WTC11 (cell line): ENCODE measurements at regions not wholly inside any gene's neighbourhood (a gene's known extent, or its start where the extent isn't known, plus 50 kb on each side); places are given as distances from the start of the nearest gene placed in this dataset.

Source experiments
- ATAC-seq: fragments of 200-7000 bp; cut with Tn5 transposase; 2 replicates; pipeline ENCODE4 v1.10.0; 2021; ENCODE audit warnings: mild to moderate bottlenecking, moderate library complexity
- CTCF ChIA-PET: fragments of 300-600 bp; sonication (Branson Sonifier 250); formaldehyde crosslinking; loops from one replicate; lab custom pipeline; 2021; ENCODE audit warnings: antibody characterized with exemption; lab: Charles Lee
- POLR2A ChIA-PET: fragments of 350-600 bp; sonication (Branson Sonifier 250); formaldehyde crosslinking; loops from one replicate; lab custom pipeline; 2021; ENCODE audit warnings: antibody characterized with exemption; lab: Charles Lee
- DNase-seq: peaks from one replicate; pipeline ENCODE4 v3.0.0; 2021; ENCODE audit warnings: low spot score
- H3K27ac Mint-ChIP-seq: 2 replicates; pipeline ENCODE4 v1.8.0; 2021; ENCODE audit warnings: mixed read lengths
- H3K27me3 Mint-ChIP-seq: 2 replicates; pipeline ENCODE4 v1.8.0; 2021; ENCODE audit warnings: low read depth, mild to moderate bottlenecking, moderate library complexity, mixed read lengths
- H3K36me3 Mint-ChIP-seq: 2 replicates; pipeline ENCODE4 v1.8.0; 2021; ENCODE audit warnings: mixed read lengths
- H3K4me1 Mint-ChIP-seq: 2 replicates; pipeline ENCODE4 v1.8.0; 2022; ENCODE audit warnings: mixed read lengths
- H3K4me3 Mint-ChIP-seq: 2 replicates; pipeline ENCODE4 v1.8.0; 2021; ENCODE audit warnings: mild to moderate bottlenecking, moderate library complexity, mixed read lengths
- H3K9me3 Mint-ChIP-seq: 2 replicates; pipeline ENCODE4 v1.8.0; 2021; ENCODE audit warnings: mixed read lengths
- CBFB ChIP-seq: sonication (generic); formaldehyde crosslinking; IDR thresholded peaks from 2 replicates; pipeline ENCODE4 v1.8.1; 2022; ENCODE audit warnings: mild to moderate bottlenecking, low read depth, missing genetic modification reagents
- EMX1 ChIP-seq: fragments of 250-450 bp; sonication (Bioruptor Pico); IDR thresholded peaks from 2 replicates; pipeline ENCODE4 v1.8.0; 2021; ENCODE audit warnings: mild to moderate bottlenecking
- FOXJ3 ChIP-seq: sonication (generic); formaldehyde crosslinking; IDR thresholded peaks from 2 replicates; pipeline ENCODE4 v1.9.0; 2021; ENCODE audit warnings: missing genetic modification reagents, mild to moderate bottlenecking, borderline replicate concordance
- IRF2 ChIP-seq: sonication (generic); formaldehyde crosslinking; IDR thresholded peaks from 2 replicates; pipeline ENCODE4 v1.8.0; 2022; ENCODE audit warnings: low read depth, missing genetic modification reagents, borderline replicate concordance
- NFYB ChIP-seq: sonication (generic); formaldehyde crosslinking; conservative IDR thresholded peaks from 2 replicates; pipeline ENCODE4 v1.8.0; 2022; ENCODE audit warnings: low read depth, missing genetic modification reagents
- RELA ChIP-seq: sonication (generic); formaldehyde crosslinking; IDR thresholded peaks from 2 replicates; pipeline ENCODE4 v1.8.1; 2022; ENCODE audit warnings: missing genetic modification reagents, mild to moderate bottlenecking, borderline replicate concordance
- RORB ChIP-seq: fragments of 250-450 bp; sonication (Bioruptor Pico); IDR thresholded peaks from 2 replicates; pipeline ENCODE4 v1.9.0; 2021; ENCODE audit warnings: mild to moderate bottlenecking
- TCF7 ChIP-seq: sonication (generic); formaldehyde crosslinking; IDR thresholded peaks from 2 replicates; pipeline ENCODE4 v1.8.0; 2022; ENCODE audit warnings: mild to moderate bottlenecking, low read depth, missing genetic modification reagents, moderate library complexity
- TP53 ChIP-seq: sonication (generic); formaldehyde crosslinking; IDR thresholded peaks from 2 replicates; pipeline ENCODE4 v1.8.1; 2023; ENCODE audit warnings: mild to moderate bottlenecking, missing genetic modification reagents
- ZNF121 ChIP-seq: sonication (generic); formaldehyde crosslinking; IDR thresholded peaks from 2 replicates; pipeline ENCODE4 v1.8.0; 2023; ENCODE audit warnings: missing genetic modification reagents
- ZNF263 ChIP-seq: sonication (generic); formaldehyde crosslinking; IDR thresholded peaks from 2 replicates; pipeline ENCODE4 v1.8.1; 2022; ENCODE audit warnings: low read depth, mild to moderate bottlenecking, moderate library complexity, missing genetic modification reagents
- TF ChIP-seq, protein P1 (sequence below): fragments of 250-450 bp; sonication (Bioruptor Pico); IDR thresholded peaks from 2 replicates; pipeline ENCODE4 v2.1.2; 2022; ENCODE audit warnings: mild to moderate bottlenecking, moderate library complexity
- TF ChIP-seq, protein P2 (sequence below): sonication (generic); formaldehyde crosslinking; IDR thresholded peaks from 2 replicates; pipeline ENCODE4 v1.8.1; 2022; ENCODE audit warnings: missing genetic modification reagents, borderline replicate concordance
- TF ChIP-seq, protein P3 (sequence below): sonication (generic); formaldehyde crosslinking; IDR thresholded peaks from 2 replicates; pipeline ENCODE4 v1.8.0; 2022; ENCODE audit warnings: mild to moderate bottlenecking, missing genetic modification reagents
- TF ChIP-seq, protein P4 (sequence below): sonication (generic); formaldehyde crosslinking; IDR thresholded peaks from 2 replicates; pipeline ENCODE4 v1.8.1; 2023; ENCODE audit warnings: mild to moderate bottlenecking, missing genetic modification reagents, borderline replicate concordance
- TF ChIP-seq, protein P5 (sequence below): sonication (generic); formaldehyde crosslinking; IDR thresholded peaks from 2 replicates; pipeline ENCODE4 v1.8.1; 2023; ENCODE audit warnings: mild to moderate bottlenecking, missing genetic modification reagents
- TF ChIP-seq, protein P6 (sequence below): sonication (generic); formaldehyde crosslinking; IDR thresholded peaks from 2 replicates; pipeline ENCODE4 v1.8.0; 2022; ENCODE audit warnings: missing genetic modification reagents
- TF ChIP-seq, protein P7 (sequence below): sonication (generic); formaldehyde crosslinking; IDR thresholded peaks from 2 replicates; pipeline ENCODE4 v1.8.1; 2023; ENCODE audit warnings: mild to moderate bottlenecking, missing genetic modification reagents
- TF ChIP-seq, protein P8 (sequence below): sonication (generic); formaldehyde crosslinking; IDR thresholded peaks from 2 replicates; pipeline ENCODE4 v1.8.1; 2023; ENCODE audit warnings: mild to moderate bottlenecking, missing genetic modification reagents, moderate library complexity

DNA sequence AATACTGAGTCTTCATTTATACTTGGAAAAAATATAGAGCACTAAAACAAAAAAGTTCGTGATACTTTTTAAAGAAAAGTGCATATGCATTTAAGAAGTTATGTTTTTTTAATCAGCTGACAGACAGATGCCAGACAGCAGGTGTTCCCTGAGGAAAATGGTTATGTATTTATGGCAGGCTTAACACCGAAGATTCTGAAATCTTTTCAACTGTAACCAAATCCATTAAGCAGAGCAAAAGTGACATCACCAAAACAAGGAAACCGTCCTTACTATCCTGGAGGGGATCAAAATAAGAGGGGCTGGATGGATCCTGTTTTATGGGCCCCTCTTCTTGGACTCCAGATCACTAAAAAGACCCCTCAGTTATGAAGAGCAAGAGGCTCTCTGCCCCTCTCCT, 404.9 kb upstream of the ADAMTS16 start:
- CTCF ChIA-PET = no interaction called here
- no peak for ATAC-seq
- POLR2A ChIA-PET = no interaction called here
- Mint-ChIP-seq H3K9me3 (no peaks in the 10 kb centered on the region), H3K4me3 (no peak overlapping the region), H3K27ac (no peak overlapping the region), H3K36me3 (no peaks in the 10 kb centered on the region), H3K4me1 (no peaks in the 10 kb centered on the region), H3K27me3 (peaks cover 4% of the 10 kb centered on the region; the same call in 1 of the 2 replicates)
- TF ChIP-seq ZNF121 (CRISPR knock-in tag) (no peak), TCF7 (CRISPR knock-in tag) (no peak), CBFB (CRISPR knock-in tag) (no peak), FOXJ3 (CRISPR knock-in tag) (no peak), TP53 (CRISPR knock-in tag) (no peak), ZNF263 (CRISPR knock-in tag) (no peak), IRF2 (CRISPR knock-in tag) (no peak), RELA (no peak), NFYB (CRISPR knock-in tag) (no peak)
- TF ChIP-seq, protein P1, sequence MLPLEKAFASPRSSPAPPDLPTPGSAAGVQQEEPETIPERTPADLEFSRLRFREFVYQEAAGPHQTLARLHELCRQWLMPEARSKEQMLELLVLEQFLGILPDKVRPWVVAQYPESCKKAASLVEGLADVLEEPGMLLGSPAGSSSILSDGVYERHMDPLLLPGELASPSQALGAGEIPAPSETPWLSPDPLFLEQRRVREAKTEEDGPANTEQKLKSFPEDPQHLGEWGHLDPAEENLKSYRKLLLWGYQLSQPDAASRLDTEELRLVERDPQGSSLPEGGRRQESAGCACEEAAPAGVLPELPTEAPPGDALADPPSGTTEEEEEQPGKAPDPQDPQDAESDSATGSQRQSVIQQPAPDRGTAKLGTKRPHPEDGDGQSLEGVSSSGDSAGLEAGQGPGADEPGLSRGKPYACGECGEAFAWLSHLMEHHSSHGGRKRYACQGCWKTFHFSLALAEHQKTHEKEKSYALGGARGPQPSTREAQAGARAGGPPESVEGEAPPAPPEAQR (CRISPR knock-in tag) = no peak
- TF ChIP-seq, protein P2, sequence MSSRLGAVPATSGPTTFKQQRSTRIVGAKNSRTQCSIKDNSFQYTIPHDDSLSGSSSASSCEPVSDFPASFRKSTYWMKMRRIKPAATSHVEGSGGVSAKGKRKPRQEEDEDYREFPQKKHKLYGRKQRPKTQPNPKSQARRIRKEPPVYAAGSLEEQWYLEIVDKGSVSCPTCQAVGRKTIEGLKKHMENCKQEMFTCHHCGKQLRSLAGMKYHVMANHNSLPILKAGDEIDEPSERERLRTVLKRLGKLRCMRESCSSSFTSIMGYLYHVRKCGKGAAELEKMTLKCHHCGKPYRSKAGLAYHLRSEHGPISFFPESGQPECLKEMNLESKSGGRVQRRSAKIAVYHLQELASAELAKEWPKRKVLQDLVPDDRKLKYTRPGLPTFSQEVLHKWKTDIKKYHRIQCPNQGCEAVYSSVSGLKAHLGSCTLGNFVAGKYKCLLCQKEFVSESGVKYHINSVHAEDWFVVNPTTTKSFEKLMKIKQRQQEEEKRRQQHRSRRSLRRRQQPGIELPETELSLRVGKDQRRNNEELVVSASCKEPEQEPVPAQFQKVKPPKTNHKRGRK (CRISPR knock-in tag) = no peak
- TF ChIP-seq, protein P3, sequence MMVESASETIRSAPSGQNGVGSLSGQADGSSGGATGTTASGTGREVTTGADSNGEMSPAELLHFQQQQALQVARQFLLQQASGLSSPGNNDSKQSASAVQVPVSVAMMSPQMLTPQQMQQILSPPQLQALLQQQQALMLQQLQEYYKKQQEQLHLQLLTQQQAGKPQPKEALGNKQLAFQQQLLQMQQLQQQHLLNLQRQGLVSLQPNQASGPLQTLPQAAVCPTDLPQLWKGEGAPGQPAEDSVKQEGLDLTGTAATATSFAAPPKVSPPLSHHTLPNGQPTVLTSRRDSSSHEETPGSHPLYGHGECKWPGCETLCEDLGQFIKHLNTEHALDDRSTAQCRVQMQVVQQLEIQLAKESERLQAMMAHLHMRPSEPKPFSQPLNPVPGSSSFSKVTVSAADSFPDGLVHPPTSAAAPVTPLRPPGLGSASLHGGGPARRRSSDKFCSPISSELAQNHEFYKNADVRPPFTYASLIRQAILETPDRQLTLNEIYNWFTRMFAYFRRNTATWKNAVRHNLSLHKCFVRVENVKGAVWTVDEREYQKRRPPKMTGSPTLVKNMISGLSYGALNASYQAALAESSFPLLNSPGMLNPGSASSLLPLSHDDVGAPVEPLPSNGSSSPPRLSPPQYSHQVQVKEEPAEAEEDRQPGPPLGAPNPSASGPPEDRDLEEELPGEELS (CRISPR knock-in tag) = no peak
- TF ChIP-seq, protein P4, sequence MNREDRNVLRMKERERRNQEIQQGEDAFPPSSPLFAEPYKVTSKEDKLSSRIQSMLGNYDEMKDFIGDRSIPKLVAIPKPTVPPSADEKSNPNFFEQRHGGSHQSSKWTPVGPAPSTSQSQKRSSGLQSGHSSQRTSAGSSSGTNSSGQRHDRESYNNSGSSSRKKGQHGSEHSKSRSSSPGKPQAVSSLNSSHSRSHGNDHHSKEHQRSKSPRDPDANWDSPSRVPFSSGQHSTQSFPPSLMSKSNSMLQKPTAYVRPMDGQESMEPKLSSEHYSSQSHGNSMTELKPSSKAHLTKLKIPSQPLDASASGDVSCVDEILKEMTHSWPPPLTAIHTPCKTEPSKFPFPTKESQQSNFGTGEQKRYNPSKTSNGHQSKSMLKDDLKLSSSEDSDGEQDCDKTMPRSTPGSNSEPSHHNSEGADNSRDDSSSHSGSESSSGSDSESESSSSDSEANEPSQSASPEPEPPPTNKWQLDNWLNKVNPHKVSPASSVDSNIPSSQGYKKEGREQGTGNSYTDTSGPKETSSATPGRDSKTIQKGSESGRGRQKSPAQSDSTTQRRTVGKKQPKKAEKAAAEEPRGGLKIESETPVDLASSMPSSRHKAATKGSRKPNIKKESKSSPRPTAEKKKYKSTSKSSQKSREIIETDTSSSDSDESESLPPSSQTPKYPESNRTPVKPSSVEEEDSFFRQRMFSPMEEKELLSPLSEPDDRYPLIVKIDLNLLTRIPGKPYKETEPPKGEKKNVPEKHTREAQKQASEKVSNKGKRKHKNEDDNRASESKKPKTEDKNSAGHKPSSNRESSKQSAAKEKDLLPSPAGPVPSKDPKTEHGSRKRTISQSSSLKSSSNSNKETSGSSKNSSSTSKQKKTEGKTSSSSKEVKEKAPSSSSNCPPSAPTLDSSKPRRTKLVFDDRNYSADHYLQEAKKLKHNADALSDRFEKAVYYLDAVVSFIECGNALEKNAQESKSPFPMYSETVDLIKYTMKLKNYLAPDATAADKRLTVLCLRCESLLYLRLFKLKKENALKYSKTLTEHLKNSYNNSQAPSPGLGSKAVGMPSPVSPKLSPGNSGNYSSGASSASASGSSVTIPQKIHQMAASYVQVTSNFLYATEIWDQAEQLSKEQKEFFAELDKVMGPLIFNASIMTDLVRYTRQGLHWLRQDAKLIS = no peak
- TF ChIP-seq, protein P5, sequence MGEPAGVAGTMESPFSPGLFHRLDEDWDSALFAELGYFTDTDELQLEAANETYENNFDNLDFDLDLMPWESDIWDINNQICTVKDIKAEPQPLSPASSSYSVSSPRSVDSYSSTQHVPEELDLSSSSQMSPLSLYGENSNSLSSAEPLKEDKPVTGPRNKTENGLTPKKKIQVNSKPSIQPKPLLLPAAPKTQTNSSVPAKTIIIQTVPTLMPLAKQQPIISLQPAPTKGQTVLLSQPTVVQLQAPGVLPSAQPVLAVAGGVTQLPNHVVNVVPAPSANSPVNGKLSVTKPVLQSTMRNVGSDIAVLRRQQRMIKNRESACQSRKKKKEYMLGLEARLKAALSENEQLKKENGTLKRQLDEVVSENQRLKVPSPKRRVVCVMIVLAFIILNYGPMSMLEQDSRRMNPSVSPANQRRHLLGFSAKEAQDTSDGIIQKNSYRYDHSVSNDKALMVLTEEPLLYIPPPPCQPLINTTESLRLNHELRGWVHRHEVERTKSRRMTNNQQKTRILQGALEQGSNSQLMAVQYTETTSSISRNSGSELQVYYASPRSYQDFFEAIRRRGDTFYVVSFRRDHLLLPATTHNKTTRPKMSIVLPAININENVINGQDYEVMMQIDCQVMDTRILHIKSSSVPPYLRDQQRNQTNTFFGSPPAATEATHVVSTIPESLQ = no peak
- DNase-seq = no peak

DNA sequence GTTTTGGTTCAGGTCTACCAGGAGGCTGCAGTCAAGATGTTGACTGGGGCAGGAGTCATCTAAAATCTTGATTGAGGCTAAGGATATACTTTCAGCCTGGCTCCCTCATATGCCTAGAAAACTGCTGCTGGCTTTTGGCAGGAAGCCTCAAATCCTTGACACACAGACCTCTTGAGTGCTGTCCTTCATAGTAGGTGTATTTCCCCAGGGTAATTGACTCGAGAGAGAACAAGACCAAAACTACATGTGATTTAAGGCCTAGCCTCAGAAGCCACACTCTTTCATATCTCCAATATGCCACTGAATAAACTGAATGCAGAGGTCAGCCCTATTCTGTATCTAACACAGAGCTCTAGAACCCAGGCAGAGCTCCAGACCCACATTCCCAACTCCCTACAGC, 402.3 kb upstream of the ADAMTS16 start:
- H3K4me3 Mint-ChIP-seq = no peak overlapping the region
- H3K9me3 Mint-ChIP-seq = no peaks in the 10 kb centered on the region
- no peaks in the 10 kb centered on the region for H3K4me1 Mint-ChIP-seq
- ChIA-PET POLR2A (no interaction called here), CTCF (no interaction called here)
- no peak for ATAC-seq
- DNase-seq = no peak
- H3K27ac Mint-ChIP-seq = no peak overlapping the region
- H3K27me3 Mint-ChIP-seq = peaks cover 4% of the 10 kb centered on the region; the same call in 1 of the 2 replicates
- H3K36me3 Mint-ChIP-seq = no peaks in the 10 kb centered on the region
- TF ChIP-seq, protein P6, sequence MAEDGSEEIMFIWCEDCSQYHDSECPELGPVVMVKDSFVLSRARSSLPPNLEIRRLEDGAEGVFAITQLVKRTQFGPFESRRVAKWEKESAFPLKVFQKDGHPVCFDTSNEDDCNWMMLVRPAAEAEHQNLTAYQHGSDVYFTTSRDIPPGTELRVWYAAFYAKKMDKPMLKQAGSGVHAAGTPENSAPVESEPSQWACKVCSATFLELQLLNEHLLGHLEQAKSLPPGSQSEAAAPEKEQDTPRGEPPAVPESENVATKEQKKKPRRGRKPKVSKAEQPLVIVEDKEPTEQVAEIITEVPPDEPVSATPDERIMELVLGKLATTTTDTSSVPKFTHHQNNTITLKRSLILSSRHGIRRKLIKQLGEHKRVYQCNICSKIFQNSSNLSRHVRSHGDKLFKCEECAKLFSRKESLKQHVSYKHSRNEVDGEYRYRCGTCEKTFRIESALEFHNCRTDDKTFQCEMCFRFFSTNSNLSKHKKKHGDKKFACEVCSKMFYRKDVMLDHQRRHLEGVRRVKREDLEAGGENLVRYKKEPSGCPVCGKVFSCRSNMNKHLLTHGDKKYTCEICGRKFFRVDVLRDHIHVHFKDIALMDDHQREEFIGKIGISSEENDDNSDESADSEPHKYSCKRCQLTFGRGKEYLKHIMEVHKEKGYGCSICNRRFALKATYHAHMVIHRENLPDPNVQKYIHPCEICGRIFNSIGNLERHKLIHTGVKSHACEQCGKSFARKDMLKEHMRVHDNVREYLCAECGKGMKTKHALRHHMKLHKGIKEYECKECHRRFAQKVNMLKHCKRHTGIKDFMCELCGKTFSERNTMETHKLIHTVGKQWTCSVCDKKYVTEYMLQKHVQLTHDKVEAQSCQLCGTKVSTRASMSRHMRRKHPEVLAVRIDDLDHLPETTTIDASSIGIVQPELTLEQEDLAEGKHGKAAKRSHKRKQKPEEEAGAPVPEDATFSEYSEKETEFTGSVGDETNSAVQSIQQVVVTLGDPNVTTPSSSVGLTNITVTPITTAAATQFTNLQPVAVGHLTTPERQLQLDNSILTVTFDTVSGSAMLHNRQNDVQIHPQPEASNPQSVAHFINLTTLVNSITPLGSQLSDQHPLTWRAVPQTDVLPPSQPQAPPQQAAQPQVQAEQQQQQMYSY (CRISPR knock-in tag) = no peak
- no peak for TF ChIP-seq EMX1
- no peak for TF ChIP-seq RORB (CRISPR knock-in tag)
- no peak for TF ChIP-seq CBFB (CRISPR knock-in tag)
- TF ChIP-seq, protein P7, sequence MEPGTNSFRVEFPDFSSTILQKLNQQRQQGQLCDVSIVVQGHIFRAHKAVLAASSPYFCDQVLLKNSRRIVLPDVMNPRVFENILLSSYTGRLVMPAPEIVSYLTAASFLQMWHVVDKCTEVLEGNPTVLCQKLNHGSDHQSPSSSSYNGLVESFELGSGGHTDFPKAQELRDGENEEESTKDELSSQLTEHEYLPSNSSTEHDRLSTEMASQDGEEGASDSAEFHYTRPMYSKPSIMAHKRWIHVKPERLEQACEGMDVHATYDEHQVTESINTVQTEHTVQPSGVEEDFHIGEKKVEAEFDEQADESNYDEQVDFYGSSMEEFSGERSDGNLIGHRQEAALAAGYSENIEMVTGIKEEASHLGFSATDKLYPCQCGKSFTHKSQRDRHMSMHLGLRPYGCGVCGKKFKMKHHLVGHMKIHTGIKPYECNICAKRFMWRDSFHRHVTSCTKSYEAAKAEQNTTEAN = no peak
- TF ChIP-seq, protein P8, sequence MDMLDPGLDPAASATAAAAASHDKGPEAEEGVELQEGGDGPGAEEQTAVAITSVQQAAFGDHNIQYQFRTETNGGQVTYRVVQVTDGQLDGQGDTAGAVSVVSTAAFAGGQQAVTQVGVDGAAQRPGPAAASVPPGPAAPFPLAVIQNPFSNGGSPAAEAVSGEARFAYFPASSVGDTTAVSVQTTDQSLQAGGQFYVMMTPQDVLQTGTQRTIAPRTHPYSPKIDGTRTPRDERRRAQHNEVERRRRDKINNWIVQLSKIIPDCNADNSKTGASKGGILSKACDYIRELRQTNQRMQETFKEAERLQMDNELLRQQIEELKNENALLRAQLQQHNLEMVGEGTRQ (CRISPR knock-in tag) = no peak
- TF ChIP-seq TCF7 (CRISPR knock-in tag) = no peak
